H1 (cell line): ENCODE measurements at regions not wholly inside any gene's neighbourhood (a gene's known extent, or its start where the extent isn't known, plus 50 kb on each side); places are given as distances from the start of the nearest gene placed in this dataset.

Experiments used
- CTCF ChIA-PET: fragments of 300-600 bp; sonication (Branson Sonifier 250); formaldehyde crosslinking; loops from one replicate; lab custom pipeline; 2021; ENCODE audit not compliant: partially characterized antibody; lab: Charles Lee
- POLR2A ChIA-PET: fragments of 300-600 bp; sonication (Branson Sonifier 250); formaldehyde crosslinking; loops from one replicate; lab custom pipeline; 2021; ENCODE audit warnings: inconsistent platforms; ENCODE audit not compliant: partially characterized antibody; lab: Charles Lee
- DNase-seq, 2 experiments: peaks; one replicate each; pipeline versions ENCODE4 v3.0.0 to v3.0.0-alpha.2; 2010 to 2022; ENCODE audit warnings: low spot score in 2 of 2, low read depth in 1 of 2, mixed read lengths in 1 of 2
- FAIRE-seq: peaks from 2 replicates; lab custom pipeline; 2011; peaks lifted over from hg19 to GRCh38; lab: Jason Lieb, UNC
- H2AFZ ChIP-seq: 2 replicates; pipeline ENCODE4 v1.8.1; 2012; ENCODE audit warnings: low read length, inconsistent platforms
- H2AK5ac ChIP-seq: 2 replicates; pipeline ENCODE4 v1.6.1; 2013; ENCODE audit warnings: low read depth, low read length
- H2BK120ac ChIP-seq: replicated peaks from 2 replicates; pipeline ENCODE3; 2013; ENCODE audit warnings: low read depth, low read length, inconsistent platforms
- H2BK12ac ChIP-seq: 2 replicates; pipeline ENCODE4 v1.6.1; 2013; ENCODE audit warnings: low read depth, low read length
- H2BK15ac ChIP-seq: 2 replicates; pipeline ENCODE4 v1.6.1; 2013; ENCODE audit warnings: low read length
- H2BK20ac ChIP-seq: 2 replicates; pipeline ENCODE4 v1.6.1; 2013; ENCODE audit warnings: low read length
- H2BK5ac ChIP-seq: 2 replicates; pipeline ENCODE4 v1.6.1; 2013; ENCODE audit warnings: low read depth, low read length
- H3K14ac ChIP-seq: 2 replicates; pipeline ENCODE4 v1.6.1; 2013; ENCODE audit warnings: inconsistent platforms; ENCODE audit not compliant: insufficient read length
- H3K18ac ChIP-seq: 2 replicates; pipeline ENCODE4 v1.6.1; 2013; ENCODE audit warnings: low read length; ENCODE audit errors: extremely low read depth
- H3K23ac ChIP-seq: 2 replicates; pipeline ENCODE4 v1.6.1; 2013; ENCODE audit warnings: inconsistent platforms; ENCODE audit not compliant: insufficient read length
- H3K23me2 ChIP-seq: 2 replicates; pipeline ENCODE4 v1.6.1; 2013; ENCODE audit warnings: low read depth, low read length
- H3K27ac ChIP-seq: 2 replicates; pipeline ENCODE4 v1.6.1; 2011; ENCODE audit warnings: low read depth, low read length, inconsistent platforms
- H3K27me3 ChIP-seq, 4 experiments: replicated peaks in 1 of 4; 1 replicate in 1 of 4; 2 replicates in 3 of 4; pipeline versions ENCODE4 v1.6.1 to v1.8.1; 2011 to 2013; ENCODE audit warnings: low read length in 3 of 4, mild to moderate bottlenecking in 3 of 4, inconsistent platforms in 2 of 4, mixed read lengths in 2 of 4, moderate library complexity in 1 of 4; ENCODE audit not compliant: control insufficient read depth in 3 of 4, insufficient read depth in 3 of 4; ENCODE audit errors: extremely low read depth in 1 of 4
- H3K36me3 ChIP-seq, 4 experiments: 2 replicates each; pipeline versions ENCODE4 v1.6.1 to v1.8.1; 2011 to 2013; ENCODE audit warnings: mild to moderate bottlenecking in 4 of 4, low read length in 3 of 4, moderate library complexity in 2 of 4, control low read depth in 1 of 4, inconsistent platforms in 1 of 4; ENCODE audit not compliant: insufficient read depth in 4 of 4, control insufficient read depth in 2 of 4
- H3K4ac ChIP-seq: replicated peaks from 2 replicates; pipeline ENCODE3; 2013; ENCODE audit warnings: low read length, low read depth, mixed read lengths, inconsistent platforms; ENCODE audit not compliant: insufficient read length
- H3K4me1 ChIP-seq, 4 experiments: replicated peaks in 1 of 4; 1 replicate in 1 of 4; 2 replicates in 3 of 4; pipeline versions ENCODE4 v1.6.1 to v1.8.1; 2011 to 2013; ENCODE audit warnings: low read length in 3 of 4, inconsistent platforms in 2 of 4, mixed read lengths in 1 of 4; ENCODE audit not compliant: insufficient read depth in 4 of 4, control insufficient read depth in 3 of 4
- H3K4me2 ChIP-seq, 2 experiments: 2 replicates each; pipeline versions ENCODE4 v1.6.1 to v1.8.1; 2011 to 2013; ENCODE audit warnings: low read depth in 2 of 2, low read length in 2 of 2, control low read depth in 1 of 2, inconsistent platforms in 1 of 2, mild to moderate bottlenecking in 1 of 2; ENCODE audit not compliant: insufficient read depth in 1 of 2
- H3K4me3 ChIP-seq, 4 experiments: fragments of 200-600, 300-600 bp in 1 of 4; sonication (generic), shearing (Covaris generic), sonication (Bioruptor Twin) in 1 of 4; 2 replicates each; pipeline versions ENCODE4 v1.5.1 to v1.8.1; 2011 to 2016; ENCODE audit warnings: low read length in 4 of 4, low read depth in 3 of 4, control low read depth in 2 of 4, inconsistent platforms in 2 of 4, mild to moderate bottlenecking in 2 of 4, mixed read lengths in 1 of 4, moderate library complexity in 1 of 4; ENCODE audit not compliant: insufficient read depth in 2 of 4; ENCODE audit errors: extremely low read depth in 1 of 4
- H3K56ac ChIP-seq: replicated peaks from 2 replicates; pipeline ENCODE3; 2013; ENCODE audit warnings: low read depth, mild to moderate bottlenecking, mixed read lengths, low read length, inconsistent platforms; ENCODE audit not compliant: insufficient read length
- H3K79me1 ChIP-seq: 2 replicates; pipeline ENCODE4 v1.6.1; 2013; ENCODE audit warnings: low read depth, low read length, control low read depth
- H3K79me2 ChIP-seq, 2 experiments: 2 replicates each; pipeline versions ENCODE4 v1.6.1 to v1.8.1; 2012 to 2013; ENCODE audit warnings: low read length in 2 of 2, mild to moderate bottlenecking in 2 of 2, inconsistent platforms in 1 of 2; ENCODE audit not compliant: insufficient read depth in 2 of 2, control insufficient read depth in 1 of 2
- H3K9ac ChIP-seq, 4 experiments: replicated peaks in 1 of 4; 1 replicate in 1 of 4; 2 replicates in 3 of 4; pipeline versions ENCODE4 v1.6.1 to v1.8.1; 2011 to 2013; ENCODE audit warnings: low read depth in 3 of 4, low read length in 3 of 4, control low read depth in 2 of 4, mild to moderate bottlenecking in 2 of 4, moderate library complexity in 2 of 4, inconsistent platforms in 1 of 4; ENCODE audit errors: extremely low read depth in 1 of 4
- H3K9me3 ChIP-seq, 2 experiments: 2 replicates each; pipeline versions ENCODE4 v1.6.1 to v1.8.1; 2012 to 2013; ENCODE audit warnings: mild to moderate bottlenecking in 2 of 2, moderate library complexity in 2 of 2, control low read depth in 1 of 2, inconsistent platforms in 1 of 2, low read depth in 1 of 2, low read length in 1 of 2, mixed read lengths in 1 of 2; ENCODE audit not compliant: insufficient read depth in 2 of 2
- H4K20me1 ChIP-seq, 2 experiments: replicated peaks in 1 of 2; 2 replicates each; pipeline versions ENCODE3 to v1.8.1; 2011 to 2013; ENCODE audit warnings: inconsistent platforms in 2 of 2, low read length in 2 of 2, mild to moderate bottlenecking in 1 of 2; ENCODE audit not compliant: insufficient read depth in 2 of 2, control insufficient read depth in 1 of 2
- H4K5ac ChIP-seq: 2 replicates; pipeline ENCODE4 v1.6.1; 2013; ENCODE audit warnings: low read length, low read depth, mixed read lengths, inconsistent platforms; ENCODE audit not compliant: insufficient read length
- H4K8ac ChIP-seq: 2 replicates; pipeline ENCODE4 v1.8.0; 2013; ENCODE audit warnings: mild to moderate bottlenecking, moderate library complexity, low read length, inconsistent platforms; ENCODE audit not compliant: insufficient read depth; ENCODE audit errors: extremely low read depth
- H4K91ac ChIP-seq: replicated peaks from 2 replicates; pipeline ENCODE3; 2013; ENCODE audit warnings: low read length, mixed read lengths, inconsistent platforms; ENCODE audit not compliant: insufficient read length
- CHD1 ChIP-seq: IDR thresholded peaks from 2 replicates; pipeline ENCODE4 v1.6.1; 2012; ENCODE audit warnings: low read depth, low read length, improper control_type of control experiment
- KDM1A ChIP-seq: fragments of 200-600, 300-600 bp; sonication (generic); IDR thresholded peaks from 2 replicates; pipeline ENCODE4 v1.7.1; 2016; ENCODE audit warnings: mild to moderate bottlenecking, low read length, borderline replicate concordance
- POLR2AphosphoS5 ChIP-seq: IDR thresholded peaks from 2 replicates; pipeline ENCODE4 v1.6.1; 2011; ENCODE audit warnings: low read depth, low read length
- SIN3A ChIP-seq, 2 experiments: IDR thresholded peaks in 1 of 2; conservative IDR thresholded peaks in 1 of 2; 2 replicates each; pipeline ENCODE4 v1.6.1; 2011 to 2012; ENCODE audit warnings: low read length in 2 of 2, improper control_type of control experiment in 1 of 2, low read depth in 1 of 2, mild to moderate bottlenecking in 1 of 2
- WGBS, 2 experiments: shearing (Covaris generic) in 1 of 2; methylation state at CpG; one replicate each; pipeline versions ENCODE4 v1.1.6 to v1.1.7; 2013 to 2015; ENCODE audit warnings: low lambda C conversion rate in 2 of 2, mixed read lengths in 2 of 2, inconsistent platforms in 1 of 2, low coverage in 1 of 2, missing lambda C conversion rate in 1 of 2; ENCODE audit not compliant: insufficient replicate concordance in 2 of 2, insufficient coverage in 1 of 2, insufficient read length in 1 of 2; ENCODE audit errors: extremely low coverage in 1 of 2, missing lambda C conversion rate in 1 of 2; 5-methylcytosine and 5-hydroxymethylcytosine counted together

DNA sequence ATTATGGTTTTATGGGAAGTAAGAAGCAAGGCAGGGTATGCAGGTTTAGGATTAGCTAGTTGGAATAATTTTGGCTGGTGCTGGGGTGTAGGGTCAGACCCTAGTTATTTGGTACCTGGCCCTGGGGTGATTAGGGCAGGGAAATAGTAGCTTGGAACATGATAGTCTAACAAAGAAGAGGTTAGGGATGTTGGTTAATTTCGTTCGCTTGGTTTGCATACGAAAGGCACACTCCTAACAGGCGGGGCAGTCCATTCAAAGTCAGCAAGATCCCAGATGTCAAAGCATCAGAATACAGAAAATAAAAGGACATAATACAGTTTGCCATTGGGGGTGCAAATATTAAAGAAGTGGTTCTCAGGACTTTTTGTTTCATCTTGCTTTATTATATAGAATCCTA, 55.7 kb upstream of the ITPRID1 start:
- DNase-seq (no peak), FAIRE-seq (peak; percentile 19)
- Histone ChIP-seq H3K4me3 (no peak overlapping the region), H3K79me1 (no peaks in the 10 kb centered on the region), H3K14ac (no peak overlapping the region), H3K4ac (no peak overlapping the region), H3K27ac (no peak overlapping the region), H3K9me3 (0 out of 4 replicates have a peak, but pooled peaks cover 0 to 6% of the 10 kb centered on the region in 2 experiments), H3K56ac (no peak overlapping the region), H2BK12ac (no peak overlapping the region), H3K4me2 (no peak overlapping the region), H3K18ac (no peak overlapping the region), H2BK5ac (no peak overlapping the region), H2AFZ (no peak overlapping the region), H3K27me3 (peaks cover 11 to 44% (median 27%) of the 10 kb centered on the region in 4 experiments), H3K36me3 (no peaks in the 10 kb centered on the region), H3K79me2 (no peaks in the 10 kb centered on the region), H4K91ac (no peak overlapping the region), H2AK5ac (no peak overlapping the region), H4K5ac (no peak overlapping the region), H3K23me2 (no peaks in the 10 kb centered on the region), H4K20me1 (peaks cover 2 to 4% of the 10 kb centered on the region in 2 experiments), H2BK120ac (no peak overlapping the region), H2BK15ac (no peak overlapping the region), H3K4me1 (peaks cover 0 to 4% (median 3%) of the 10 kb centered on the region in 4 experiments; a peak in 2 of 7 replicates), H3K9ac (no peak overlapping the region), H4K8ac (no peak overlapping the region), H2BK20ac (no peak overlapping the region), H3K23ac (no peak overlapping the region)
- WGBS, 2 experiments, result 36% methylated on average over 4 of the region's 4 CpGs; no CpG with 5 or more reads in 1 of the 2 experiments
- TF ChIP-seq POLR2AphosphoS5 (peak; percentile 35; the same call in 1 of the 2 replicates), SIN3A (conservative IDR thresholded peaks at IDR 0.05 in 1 of 2, IDR thresholded peaks at IDR 0.05 in 1 of 2; ENCODE audit: low read depth in 1 of 2, low read length in 2 of 2) (no peak), CHD1 (no peak), KDM1A (no peak)
- POLR2A ChIA-PET, result interaction anchor here (1.3 kb wide), 1 partner anchor 8 kb away, joined by 4 read pairs; no protein-coding TSS in a partner anchor
- CTCF ChIA-PET, result interaction anchor here (1.1 to 5.4 kb wide), 6 partner anchors 9 to 270 kb away, joined by 3 to 31 read pairs (median 4); no protein-coding TSS in a partner anchor
